GM23338 (cell line): ENCODE measurements at regions not wholly inside any gene's neighbourhood (a gene's known extent, or its start where the extent isn't known, plus 50 kb on each side); places are given as distances from the start of the nearest gene placed in this dataset.
A peak's percentile ranks its signal among the peaks of the same experiment; 100 is the strongest.

ENCODE experiments used
- ATAC-seq: fragments of 200-7000 bp; cut with Tn5 transposase; 3 replicates; pipeline ENCODE4 v1.9.1; 2020
- DNase-seq: peaks from one replicate; pipeline ENCODE4 v3.0.0-alpha.2; 2015; ENCODE audit warnings: low spot score
- H2AFZ ChIP-seq: fragments of 200-600 bp; sonication (generic); 2 replicates; pipeline ENCODE4 v1.8.0; 2016; ENCODE audit warnings: antibody characterized with exemption, mild to moderate bottlenecking, moderate library complexity
- H3F3A ChIP-seq: fragments of 200-600 bp; sonication (generic); replicated peaks from 2 replicates; pipeline ENCODE4 v1.8.0; 2017; ENCODE audit warnings: antibody characterized with exemption, mixed run types, low read depth
- H3K27ac ChIP-seq: fragments of 200-600 bp; sonication (generic); 2 replicates; pipeline ENCODE4 v1.6.1; 2016; ENCODE audit warnings: low read depth
- H3K27me3 ChIP-seq: fragments of 200-600 bp; sonication (generic); 2 replicates; pipeline ENCODE4 v1.8.0; 2016; ENCODE audit warnings: mild to moderate bottlenecking, mixed run types, moderate library complexity; ENCODE audit not compliant: insufficient read depth
- H3K36me3 ChIP-seq: fragments of 200-600 bp; sonication (generic); 2 replicates; pipeline ENCODE4 v1.8.0; 2016; ENCODE audit warnings: mild to moderate bottlenecking; ENCODE audit not compliant: insufficient read depth
- H3K4me1 ChIP-seq: fragments of 200-600 bp; sonication (generic); 2 replicates; pipeline ENCODE4 v1.8.0; 2016; ENCODE audit warnings: mild to moderate bottlenecking, moderate library complexity; ENCODE audit not compliant: insufficient read depth
- H3K4me2 ChIP-seq: fragments of 200-600 bp; sonication (generic); 2 replicates; pipeline ENCODE4 v1.7.1; 2017; ENCODE audit warnings: mixed run types
- H3K4me3 ChIP-seq: fragments of 200-600 bp; sonication (generic); 2 replicates; pipeline ENCODE4 v1.6.1; 2016; ENCODE audit warnings: mixed run types
- H3K79me2 ChIP-seq: fragments of 200-600 bp; sonication (generic); replicated peaks from 2 replicates; pipeline ENCODE4 v1.8.0; 2017; ENCODE audit warnings: mild to moderate bottlenecking; ENCODE audit not compliant: insufficient read depth
- H3K9me2 ChIP-seq: fragments of 200-600 bp; sonication (generic); 2 replicates; pipeline ENCODE4 v1.8.0; 2017; ENCODE audit not compliant: insufficient read depth
- H4K20me1 ChIP-seq: fragments of 200-600 bp; sonication (generic); replicated peaks from 2 replicates; pipeline ENCODE4 v1.8.0; 2017; ENCODE audit warnings: mild to moderate bottlenecking; ENCODE audit not compliant: insufficient read depth
- H3K27ac Mint-ChIP-seq: 2 replicates; pipeline ENCODE4 v1.8.0; 2020; ENCODE audit warnings: inconsistent platforms, mild to moderate bottlenecking, moderate library complexity, mixed read lengths
- H3K27me3 Mint-ChIP-seq: 3 replicates; pipeline ENCODE4 v1.8.0; 2022; ENCODE audit warnings: low read depth, mild to moderate bottlenecking, moderate library complexity, mixed read lengths, inconsistent platforms; ENCODE audit not compliant: insufficient read depth, poor library complexity
- H3K36me3 Mint-ChIP-seq: 3 replicates; pipeline ENCODE4 v1.8.0; 2021; ENCODE audit warnings: low read depth, mild to moderate bottlenecking, inconsistent platforms, moderate library complexity, mixed read lengths
- H3K4me1 Mint-ChIP-seq: 3 replicates; pipeline ENCODE4 v1.8.0; 2020; ENCODE audit warnings: mild to moderate bottlenecking, inconsistent platforms, mixed read lengths
- H3K4me3 Mint-ChIP-seq: 3 replicates; pipeline ENCODE4 v1.8.0; 2021; ENCODE audit warnings: moderate library complexity, mild to moderate bottlenecking, inconsistent platforms, mixed read lengths
- H3K9me3 Mint-ChIP-seq: 3 replicates; pipeline ENCODE4 v1.8.0; 2020; ENCODE audit warnings: moderate library complexity, mild to moderate bottlenecking, inconsistent platforms, mixed read lengths
- CTCF ChIP-seq, 2 experiments: fragments of 200-600 bp in 1 of 2; sonication (generic) in 1 of 2; conservative IDR thresholded peaks; 2 replicates each; pipeline versions ENCODE4 v1.5.1 to v1.6.1; 2016 to 2017; ENCODE audit warnings: antibody characterized with exemption in 2 of 2, low read depth in 2 of 2, mild to moderate bottlenecking in 2 of 2, moderate library complexity in 1 of 2
- STAT1 ChIP-seq: IDR thresholded peaks from one replicate; pipeline ENCODE4 v1.6.1; 2016; ENCODE audit warnings: antibody characterized with exemption; ENCODE audit not compliant: unreplicated experiment
- ZNF331 ChIP-seq: fragments of 250-450 bp; sonication (Bioruptor Pico); IDR thresholded peaks from 2 replicates; pipeline ENCODE4 v1.5.0; 2020; ENCODE audit warnings: low read depth, mild to moderate bottlenecking, moderate library complexity
- ZNF462 ChIP-seq: fragments of 250-450 bp; sonication (Bioruptor Pico); IDR thresholded peaks from 2 replicates; pipeline ENCODE4 v1.5.0; 2020; ENCODE audit warnings: mild to moderate bottlenecking, moderate library complexity
- TF ChIP-seq, protein P1 (sequence below): IDR thresholded peaks from 2 replicates; pipeline ENCODE4 v1.6.1; 2016; ENCODE audit warnings: antibody characterized with exemption

GRCh38 chr4:38609614-38610013 is 54.4 kb upstream of the KLF3 start:
- DNase-seq = peak; percentile 40
- Histone ChIP-seq H3K36me3 (no peaks in the 10 kb centered on the region), H3F3A (no peaks in the 10 kb centered on the region), H3K4me1 (peaks cover 35% of the 10 kb centered on the region), H3K4me3 (no peak overlapping the region), H2AFZ (no peak overlapping the region), H3K27me3 (no peaks in the 10 kb centered on the region), H3K4me2 (no peak overlapping the region), H3K27ac (0 out of 2 replicates have a peak overlapping the region, but pooled peaks have one; percentile 0), H4K20me1 (no peaks in the 10 kb centered on the region), H3K79me2 (no peaks in the 10 kb centered on the region), H3K9me2 (peaks cover 4% of the 10 kb centered on the region; the same call in 1 of the 2 replicates)
- Mint-ChIP-seq H3K27ac (no peak overlapping the region; the same call in 1 of the 2 replicates), H3K36me3 (no peaks in the 10 kb centered on the region), H3K4me3 (no peak overlapping the region), H3K9me3 (no peaks in the 10 kb centered on the region; the same call in 2 of the 3 replicates), H3K4me1 (peaks cover 36% of the 10 kb centered on the region), H3K27me3 (peaks cover 5% of the 10 kb centered on the region)
- ATAC-seq = no peak; the same call in 2 of the 3 replicates
- TF ChIP-seq ZNF462 = no peak
- TF ChIP-seq, protein P1, sequence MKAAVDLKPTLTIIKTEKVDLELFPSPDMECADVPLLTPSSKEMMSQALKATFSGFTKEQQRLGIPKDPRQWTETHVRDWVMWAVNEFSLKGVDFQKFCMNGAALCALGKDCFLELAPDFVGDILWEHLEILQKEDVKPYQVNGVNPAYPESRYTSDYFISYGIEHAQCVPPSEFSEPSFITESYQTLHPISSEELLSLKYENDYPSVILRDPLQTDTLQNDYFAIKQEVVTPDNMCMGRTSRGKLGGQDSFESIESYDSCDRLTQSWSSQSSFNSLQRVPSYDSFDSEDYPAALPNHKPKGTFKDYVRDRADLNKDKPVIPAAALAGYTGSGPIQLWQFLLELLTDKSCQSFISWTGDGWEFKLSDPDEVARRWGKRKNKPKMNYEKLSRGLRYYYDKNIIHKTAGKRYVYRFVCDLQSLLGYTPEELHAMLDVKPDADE = peak; percentile 22; the same call in 1 of the 2 replicates

GRCh38 chr4:38610521-38610920 is 53.5 kb upstream of the KLF3 start:
- H3K4me3 Mint-ChIP-seq = no peak overlapping the region
- H3K4me3 ChIP-seq = no peak overlapping the region
- TF ChIP-seq STAT1 (no peak), CTCF (conservative IDR thresholded peaks at IDR 0.05; ENCODE audit: low read depth in 2 of 2) (no peak), ZNF331 (no peak)

More at GRCh38 chr4:38610521-38610920, 53.5 kb upstream of the KLF3 start:
- Histone ChIP-seq H3K4me2 (peak overlapping the region; percentile 15; the same call in 1 of the 2 replicates), H3K79me2 (no peaks in the 10 kb centered on the region), H4K20me1 (no peaks in the 10 kb centered on the region), H3K27ac (no peak overlapping the region), H3F3A (no peaks in the 10 kb centered on the region), H3K4me1 (peaks cover 30% of the 10 kb centered on the region), H3K9me2 (peaks cover 4% of the 10 kb centered on the region; the same call in 1 of the 2 replicates), H3K36me3 (no peaks in the 10 kb centered on the region), H2AFZ (no peak overlapping the region), H3K27me3 (no peaks in the 10 kb centered on the region)
- no peak overlapping the region for H3K27ac Mint-ChIP-seq
- H3K4me1 Mint-ChIP-seq = peaks cover 28% of the 10 kb centered on the region
- H3K27me3 Mint-ChIP-seq = peaks cover 5% of the 10 kb centered on the region
- no peaks in the 10 kb centered on the region; the same call in 2 of the 3 replicates for H3K9me3 Mint-ChIP-seq
- H3K36me3 Mint-ChIP-seq = no peaks in the 10 kb centered on the region
- no peak for DNase-seq
- ATAC-seq = no peak
